ENCODE measurements at regions not wholly inside any gene's neighbourhood (a gene's known extent, or its start where the extent isn't known, plus 50 kb on each side); places are given as distances from the start of the nearest gene placed in this dataset.

DNA sequence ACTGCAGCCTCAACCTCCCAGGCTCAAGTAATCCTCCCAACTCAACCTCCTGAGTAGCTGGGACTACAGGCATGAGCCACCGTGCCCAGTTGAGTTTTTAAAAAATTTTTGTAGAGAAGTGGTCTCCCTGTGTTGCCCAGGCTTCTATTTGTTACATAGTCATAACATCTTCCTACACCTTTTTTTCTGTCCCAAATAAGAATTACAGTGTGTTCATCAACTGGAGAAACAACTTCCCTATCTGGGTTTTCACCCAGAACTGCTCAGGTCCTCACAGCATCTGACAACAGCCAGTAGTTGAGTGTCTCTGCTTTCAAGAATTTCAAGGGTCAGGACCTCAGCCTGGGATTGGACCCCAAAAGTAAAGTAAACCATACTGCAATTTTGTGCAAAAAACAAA lies 235.2 kb upstream of the AMIGO2 start:
- Histone ChIP-seq H3K4me3 (replicated peaks in 1 of 3; ENCODE audit: insufficient read depth in 1 of 3, low read depth in 2 of 3, low read length in 3 of 3) (no peak overlapping the region), H3K27ac (ENCODE audit: extremely low read length, insufficient read depth, low read length) (no peak overlapping the region), H4K20me1 (ENCODE audit: insufficient read depth, low read length) (no peaks in the 10 kb centered on the region), H3K9me3 (ENCODE audit: low read length) (no peaks in the 10 kb centered on the region), H3K27me3 (ENCODE audit: control insufficient read depth in 1 of 2, insufficient read depth in 2 of 2, low read length in 2 of 2) (no peaks in the 10 kb centered on the region; a peak in 1 of 5 replicates), H3K4me2 (ENCODE audit: low read depth, low read length) (no peak overlapping the region), H3K36me3 (replicated peaks in 1 of 2; ENCODE audit: control insufficient read depth in 1 of 2, insufficient read depth in 2 of 2, low read length in 2 of 2) (no peaks in the 10 kb centered on the region), H2AFZ (ENCODE audit: low read length) (no peak overlapping the region), H3K9ac (ENCODE audit: insufficient read depth, low read depth, low read length) (no peak overlapping the region), H3K4me1 (ENCODE audit: insufficient read depth, low read length) (peaks cover 6% of the 10 kb centered on the region; the same call in 1 of the 2 replicates), H3K79me2 (ENCODE audit: insufficient read depth, low read length) (no peaks in the 10 kb centered on the region)
- no peak for DNase-seq (ENCODE audit: low spot score)
- CTCF ChIA-PET (ENCODE audit: low intra/inter-chr PET ratio, low total read pairs): no interaction called here
- BruUV-seq (replicated peaks): no TSS peak
- POLR2A ChIA-PET: no interaction called here
- ATAC-seq: no peak
- no peak for FAIRE-seq
- TF ChIP-seq ZZZ3 (CRISPR knock-in tag; IDR thresholded peaks at IDR 0.05; ENCODE audit: borderline replicate concordance): no peak
- TF ChIP-seq GLI4 (CRISPR knock-in tag; IDR thresholded peaks at IDR 0.05; ENCODE audit: borderline replicate concordance): no peak
- TF ChIP-seq, protein P1, sequence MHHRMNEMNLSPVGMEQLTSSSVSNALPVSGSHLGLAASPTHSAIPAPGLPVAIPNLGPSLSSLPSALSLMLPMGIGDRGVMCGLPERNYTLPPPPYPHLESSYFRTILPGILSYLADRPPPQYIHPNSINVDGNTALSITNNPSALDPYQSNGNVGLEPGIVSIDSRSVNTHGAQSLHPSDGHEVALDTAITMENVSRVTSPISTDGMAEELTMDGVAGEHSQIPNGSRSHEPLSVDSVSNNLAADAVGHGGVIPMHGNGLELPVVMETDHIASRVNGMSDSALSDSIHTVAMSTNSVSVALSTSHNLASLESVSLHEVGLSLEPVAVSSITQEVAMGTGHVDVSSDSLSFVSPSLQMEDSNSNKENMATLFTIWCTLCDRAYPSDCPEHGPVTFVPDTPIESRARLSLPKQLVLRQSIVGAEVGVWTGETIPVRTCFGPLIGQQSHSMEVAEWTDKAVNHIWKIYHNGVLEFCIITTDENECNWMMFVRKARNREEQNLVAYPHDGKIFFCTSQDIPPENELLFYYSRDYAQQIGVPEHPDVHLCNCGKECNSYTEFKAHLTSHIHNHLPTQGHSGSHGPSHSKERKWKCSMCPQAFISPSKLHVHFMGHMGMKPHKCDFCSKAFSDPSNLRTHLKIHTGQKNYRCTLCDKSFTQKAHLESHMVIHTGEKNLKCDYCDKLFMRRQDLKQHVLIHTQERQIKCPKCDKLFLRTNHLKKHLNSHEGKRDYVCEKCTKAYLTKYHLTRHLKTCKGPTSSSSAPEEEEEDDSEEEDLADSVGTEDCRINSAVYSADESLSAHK (CRISPR knock-in tag; IDR thresholded peaks at IDR 0.05; ENCODE audit: borderline replicate concordance): no peak
- no peak for TF ChIP-seq ZNF343 (CRISPR knock-in tag; IDR thresholded peaks at IDR 0.05)
- TF ChIP-seq ELF4 (CRISPR knock-in tag; IDR thresholded peaks at IDR 0.05; ENCODE audit: borderline replicate concordance): no peak
- no peak for TF ChIP-seq SALL1 (CRISPR knock-in tag; IDR thresholded peaks at IDR 0.05)
- TF ChIP-seq, protein P2, sequence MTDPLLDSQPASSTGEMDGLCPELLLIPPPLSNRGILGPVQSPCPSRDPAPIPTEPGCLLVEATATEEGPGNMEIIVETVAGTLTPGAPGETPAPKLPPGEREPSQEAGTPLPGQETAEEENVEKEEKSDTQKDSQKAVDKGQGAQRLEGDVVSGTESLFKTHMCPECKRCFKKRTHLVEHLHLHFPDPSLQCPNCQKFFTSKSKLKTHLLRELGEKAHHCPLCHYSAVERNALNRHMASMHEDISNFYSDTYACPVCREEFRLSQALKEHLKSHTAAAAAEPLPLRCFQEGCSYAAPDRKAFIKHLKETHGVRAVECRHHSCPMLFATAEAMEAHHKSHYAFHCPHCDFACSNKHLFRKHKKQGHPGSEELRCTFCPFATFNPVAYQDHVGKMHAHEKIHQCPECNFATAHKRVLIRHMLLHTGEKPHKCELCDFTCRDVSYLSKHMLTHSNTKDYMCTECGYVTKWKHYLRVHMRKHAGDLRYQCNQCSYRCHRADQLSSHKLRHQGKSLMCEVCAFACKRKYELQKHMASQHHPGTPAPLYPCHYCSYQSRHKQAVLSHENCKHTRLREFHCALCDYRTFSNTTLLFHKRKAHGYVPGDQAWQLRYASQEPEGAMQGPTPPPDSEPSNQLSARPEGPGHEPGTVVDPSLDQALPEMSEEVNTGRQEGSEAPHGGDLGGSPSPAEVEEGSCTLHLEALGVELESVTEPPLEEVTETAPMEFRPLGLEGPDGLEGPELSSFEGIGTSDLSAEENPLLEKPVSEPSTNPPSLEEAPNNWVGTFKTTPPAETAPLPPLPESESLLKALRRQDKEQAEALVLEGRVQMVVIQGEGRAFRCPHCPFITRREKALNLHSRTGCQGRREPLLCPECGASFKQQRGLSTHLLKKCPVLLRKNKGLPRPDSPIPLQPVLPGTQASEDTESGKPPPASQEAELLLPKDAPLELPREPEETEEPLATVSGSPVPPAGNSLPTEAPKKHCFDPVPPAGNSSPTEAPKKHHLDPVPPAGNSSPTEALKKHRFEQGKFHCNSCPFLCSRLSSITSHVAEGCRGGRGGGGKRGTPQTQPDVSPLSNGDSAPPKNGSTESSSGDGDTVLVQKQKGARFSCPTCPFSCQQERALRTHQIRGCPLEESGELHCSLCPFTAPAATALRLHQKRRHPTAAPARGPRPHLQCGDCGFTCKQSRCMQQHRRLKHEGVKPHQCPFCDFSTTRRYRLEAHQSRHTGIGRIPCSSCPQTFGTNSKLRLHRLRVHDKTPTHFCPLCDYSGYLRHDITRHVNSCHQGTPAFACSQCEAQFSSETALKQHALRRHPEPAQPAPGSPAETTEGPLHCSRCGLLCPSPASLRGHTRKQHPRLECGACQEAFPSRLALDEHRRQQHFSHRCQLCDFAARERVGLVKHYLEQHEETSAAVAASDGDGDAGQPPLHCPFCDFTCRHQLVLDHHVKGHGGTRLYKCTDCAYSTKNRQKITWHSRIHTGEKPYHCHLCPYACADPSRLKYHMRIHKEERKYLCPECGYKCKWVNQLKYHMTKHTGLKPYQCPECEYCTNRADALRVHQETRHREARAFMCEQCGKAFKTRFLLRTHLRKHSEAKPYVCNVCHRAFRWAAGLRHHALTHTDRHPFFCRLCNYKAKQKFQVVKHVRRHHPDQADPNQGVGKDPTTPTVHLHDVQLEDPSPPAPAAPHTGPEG (CRISPR knock-in tag; IDR thresholded peaks at IDR 0.05): no peak
- TF ChIP-seq ZMYM3 (CRISPR knock-in tag; IDR thresholded peaks at IDR 0.05): no peak
- TF ChIP-seq IRX3 (CRISPR knock-in tag; IDR thresholded peaks at IDR 0.05; ENCODE audit: borderline replicate concordance, low read depth): no peak
- no peak for TF ChIP-seq ZNF780A (CRISPR knock-in tag; IDR thresholded peaks at IDR 0.05)
- TF ChIP-seq ZFP37 (CRISPR knock-in tag; IDR thresholded peaks at IDR 0.05; ENCODE audit: borderline replicate concordance): no peak
- no peak for TF ChIP-seq ETV6 (CRISPR knock-in tag; conservative IDR thresholded peaks at IDR 0.05)
- no peak for TF ChIP-seq TOE1 (CRISPR knock-in tag; IDR thresholded peaks at IDR 0.05)
- TF ChIP-seq FOSL2 (CRISPR knock-in tag; IDR thresholded peaks at IDR 0.05): no peak
- no peak for TF ChIP-seq ZNF720 (CRISPR knock-in tag; IDR thresholded peaks at IDR 0.05)
- in situ Hi-C loops (cut with HindIII; ENCODE audit: extremely low pct_ligation_motif_present, low pct_unique_long_range_greater_than_20kb) (loop anchor here (25.0 kb wide), 1 partner anchor 978 kb away; no protein-coding TSS in a partner anchor), intact Hi-C loops (cut with micrococcal nuclease; ENCODE audit: unreplicated experiment) (no loop called here)
- WGBS (ENCODE audit: low lambda C conversion rate): 21% methylated on average over 1 of the region's 1 CpG

All from HepG2 (cell line).